ENCODE measurements at regions not wholly inside any gene's neighbourhood (a gene's known extent, or its start where the extent isn't known, plus 50 kb on each side); places are given as distances from the start of the nearest gene placed in this dataset.

- H3K4me3 ChIP-seq (ENCODE audit: control insufficient read depth, low read depth, low read length): no peak overlapping the region
- TF ChIP-seq CTCF (conservative IDR thresholded peaks at IDR 0.05; ENCODE audit: control insufficient read depth, insufficient read depth, low read depth, low read length): no peak
- peak; percentile 78 for DNase-seq (ENCODE audit: low read depth)
Observed at GRCh38 chr18:68435581-68435980, 279.3 kb downstream of the TMX3 start.

GRCh38 chr18:68431922-68432198, 283.0 kb downstream of the TMX3 start:
- no peak overlapping the region for H3K4me3 ChIP-seq (ENCODE audit: control insufficient read depth, low read depth, low read length)
- TF ChIP-seq CTCF (conservative IDR thresholded peaks at IDR 0.05; ENCODE audit: control insufficient read depth, insufficient read depth, low read depth, low read length): no peak
- DNase-seq (ENCODE audit: low read depth): no peak

GRCh38 chr18:68431111-68431921, 283.6 kb downstream of the TMX3 start:
- DNase-seq (ENCODE audit: low read depth): no peak
- no peak for TF ChIP-seq CTCF (conservative IDR thresholded peaks at IDR 0.05; ENCODE audit: control insufficient read depth, insufficient read depth, low read depth, low read length)
- no peak overlapping the region for H3K4me3 ChIP-seq (ENCODE audit: control insufficient read depth, low read depth, low read length)

- DNase-seq (ENCODE audit: low read depth): peak; percentile 83
- no peak overlapping the region for H3K4me3 ChIP-seq (ENCODE audit: control insufficient read depth, low read depth, low read length)
- TF ChIP-seq CTCF (conservative IDR thresholded peaks at IDR 0.05; ENCODE audit: control insufficient read depth, insufficient read depth, low read depth, low read length): no peak
Observed at GRCh38 chr18:68429841-68430240, 285.1 kb downstream of the TMX3 start.

GRCh38 chr18:68429111-68429510, 285.8 kb downstream of the TMX3 start:
- no peak overlapping the region for H3K4me3 ChIP-seq (ENCODE audit: control insufficient read depth, low read depth, low read length)
- no peak for TF ChIP-seq CTCF (conservative IDR thresholded peaks at IDR 0.05; ENCODE audit: control insufficient read depth, insufficient read depth, low read depth, low read length)
- DNase-seq (ENCODE audit: low read depth): no peak

- peak; percentile 47 for DNase-seq (ENCODE audit: low read depth)
- no peak overlapping the region for H3K4me3 ChIP-seq (ENCODE audit: control insufficient read depth, low read depth, low read length)
- no peak for TF ChIP-seq CTCF (conservative IDR thresholded peaks at IDR 0.05; ENCODE audit: control insufficient read depth, insufficient read depth, low read depth, low read length)
Observed at GRCh38 chr18:68428661-68429060, 286.2 kb downstream of the TMX3 start.
